HL-60 (cell line): ENCODE measurements at regions not wholly inside any gene's neighbourhood (a gene's known extent, or its start where the extent isn't known, plus 50 kb on each side); places are given as distances from the start of the nearest gene placed in this dataset.

ENCODE experiments used
- CTCF ChIP-seq: IDR thresholded peaks from one replicate; pipeline ENCODE4 v1.5.1; 2011; ENCODE audit warnings: low read length, control low read depth, inconsistent platforms; ENCODE audit not compliant: insufficient read depth
- GABPA ChIP-seq: IDR thresholded peaks from 2 replicates; pipeline ENCODE4 v1.6.1; 2012; ENCODE audit warnings: low read depth
- POLR2AphosphoS5 ChIP-seq: IDR thresholded peaks from 2 replicates; pipeline ENCODE4 v1.6.1; 2012; ENCODE audit warnings: low read depth

GRCh38 chr2:12605936-12606335 is 110.8 kb upstream of the TRIB2 start:
- TF ChIP-seq CTCF (no peak), GABPA (no peak), POLR2AphosphoS5 (no peak)
